Duodenal mucosa (tissue), 2 donors: ENCODE measurements at regions not wholly inside any gene's neighbourhood (a gene's known extent, or its start where the extent isn't known, plus 50 kb on each side); places are given as distances from the start of the nearest gene placed in this dataset.
"Not testable (repeated sequence)": the region's sequence is repeated elsewhere in the genome, so short reads cannot be mapped to it uniquely, and the experiment has no call there.

Experiments
- H3K27ac ChIP-seq: one replicate; pipeline ENCODE4 v1.7.0; 2013; ENCODE audit warnings: low read depth, low read length
- H3K27me3 ChIP-seq, 2 donors: one replicate each; pipeline ENCODE4 v1.7.0; 2013; ENCODE audit warnings: low read length in 2 of 2, control low read depth in 1 of 2; ENCODE audit not compliant: insufficient read depth in 2 of 2, control insufficient read depth in 1 of 2
- H3K36me3 ChIP-seq, 2 donors: one replicate each; pipeline ENCODE4 v1.7.0; 2013; ENCODE audit warnings: low read length in 2 of 2, control low read depth in 1 of 2; ENCODE audit not compliant: insufficient read depth in 2 of 2, control insufficient read depth in 1 of 2
- H3K4me1 ChIP-seq, 2 donors: one replicate each; pipeline ENCODE4 v1.7.0; 2013; ENCODE audit warnings: low read length in 2 of 2, control low read depth in 1 of 2; ENCODE audit not compliant: insufficient read depth in 2 of 2, control insufficient read depth in 1 of 2
- H3K4me3 ChIP-seq, 2 donors: one replicate each; pipeline ENCODE4 v1.7.0; 2013; ENCODE audit warnings: low read length in 2 of 2, low read depth in 1 of 2
- H3K9ac ChIP-seq, 2 donors: one replicate each; pipeline ENCODE4 v1.7.0; 2013; ENCODE audit warnings: low read length in 2 of 2, low read depth in 1 of 2
- H3K9me3 ChIP-seq, 2 donors: one replicate each; pipeline ENCODE4 v1.7.0; 2013; ENCODE audit warnings: low read length in 2 of 2, control low read depth in 1 of 2; ENCODE audit not compliant: control insufficient read depth in 1 of 2

DNA sequence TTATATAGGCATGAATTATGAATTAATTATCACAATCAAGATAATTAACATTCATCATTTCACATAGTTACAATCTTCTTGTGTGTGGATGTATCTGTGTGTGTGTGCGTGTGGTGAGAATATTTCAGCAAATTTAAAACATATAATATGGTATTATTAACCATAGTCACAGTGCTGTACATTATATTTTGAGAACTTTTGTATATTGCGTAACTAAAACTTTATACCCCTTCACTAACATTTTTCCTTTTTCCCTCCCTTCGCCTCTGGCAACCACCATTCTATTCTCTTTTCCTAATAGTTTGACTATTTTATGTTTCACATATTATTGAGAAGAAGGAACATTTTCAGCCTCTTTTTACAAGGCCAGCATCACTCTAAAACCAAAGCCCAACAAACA lies 176.8 kb downstream of the HTR1B start:
- H3K9ac ChIP-seq = no peak overlapping the region
- no peaks in the 10 kb centered on the region for H3K9me3 ChIP-seq
- no peaks in the 10 kb centered on the region for H3K27me3 ChIP-seq
- no peaks in the 10 kb centered on the region for H3K36me3 ChIP-seq
- no peaks in the 10 kb centered on the region for H3K4me1 ChIP-seq
- H3K27ac ChIP-seq = no peak overlapping the region
- no peak overlapping the region for H3K4me3 ChIP-seq

DNA sequence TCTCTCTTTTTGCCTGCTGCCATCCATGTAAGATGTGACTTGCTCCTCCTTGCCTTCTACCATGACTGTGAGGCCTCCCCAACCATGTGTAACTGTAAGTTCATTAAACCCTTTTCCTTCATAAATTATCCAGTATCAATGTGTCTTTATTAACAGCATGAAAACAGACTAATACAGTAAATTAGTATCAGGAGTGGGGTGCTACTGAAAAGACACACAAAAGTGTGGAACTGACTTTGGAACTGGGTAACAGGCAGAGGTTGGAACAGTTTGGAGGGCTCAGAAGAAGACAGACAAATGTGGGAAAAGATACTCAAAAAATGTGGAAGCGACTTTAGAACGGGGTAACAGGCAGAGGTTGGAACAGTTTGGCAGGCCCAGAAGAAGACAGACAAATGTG lies 189.4 kb downstream of the HTR1B start:
- no peaks in the 10 kb centered on the region for H3K4me1 ChIP-seq
- no peak overlapping the region for H3K9ac ChIP-seq
- H3K4me3 ChIP-seq = no peak overlapping the region
- no peaks in the 10 kb centered on the region for H3K36me3 ChIP-seq
- H3K9me3 ChIP-seq = peaks cover 19 to 28% of the 10 kb centered on the region in 2 donors
- no peak overlapping the region for H3K27ac ChIP-seq
- H3K27me3 ChIP-seq = no peaks in the 10 kb centered on the region

DNA sequence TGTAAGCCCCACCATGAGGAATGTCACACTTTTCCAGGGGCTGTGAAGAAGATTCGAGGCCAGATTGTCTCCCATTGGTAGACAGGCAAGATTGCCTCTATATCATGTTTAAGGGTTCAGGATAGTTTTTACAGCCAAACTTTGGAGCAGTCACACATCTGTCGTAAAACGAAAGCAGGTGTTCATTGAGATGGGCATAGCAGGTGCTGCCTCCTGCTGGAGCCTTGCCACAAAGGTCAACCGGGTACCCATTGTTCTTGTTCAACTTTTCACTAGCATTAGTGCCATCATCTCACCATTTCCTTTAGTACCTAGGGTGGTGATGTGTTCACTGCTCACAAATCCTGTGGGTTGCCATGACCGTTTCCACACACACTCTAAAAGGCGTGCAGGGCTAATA lies 198.3 kb downstream of the HTR1B start:
- Histone ChIP-seq H3K27ac (no peak overlapping the region), H3K36me3 (no peaks in the 10 kb centered on the region), H3K27me3 (no peaks in the 10 kb centered on the region), H3K9me3 (peaks cover 0 to 3% of the 10 kb centered on the region in 2 donors), H3K4me3 (no peak overlapping the region), H3K4me1 (no peaks in the 10 kb centered on the region), H3K9ac (no peak overlapping the region)

DNA sequence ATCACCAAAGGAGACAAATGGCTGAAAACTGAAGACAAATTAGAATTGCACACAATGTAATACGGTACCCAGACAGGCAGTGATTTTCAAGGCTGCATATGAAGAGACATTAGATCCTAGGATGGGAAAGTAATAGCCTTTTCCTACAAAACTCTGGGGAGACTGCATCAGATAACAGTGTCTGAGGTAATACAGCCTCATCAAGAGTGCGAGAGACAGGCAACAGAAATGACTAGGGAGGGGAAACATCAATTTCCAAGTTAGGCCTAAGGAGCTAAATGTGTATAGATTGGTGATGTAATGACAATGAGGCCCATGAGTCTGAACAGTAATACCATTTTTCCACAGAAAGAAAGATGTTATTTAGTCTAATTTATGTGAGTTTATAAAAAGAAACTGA lies 200.3 kb downstream of the HTR1B start:
- Histone ChIP-seq H3K36me3 (no peaks in the 10 kb centered on the region), H3K27ac (no peak overlapping the region), H3K9me3 (peaks cover 0 to 3% of the 10 kb centered on the region in 2 donors), H3K4me3 (no peak overlapping the region), H3K9ac (no peak overlapping the region), H3K4me1 (no peaks in the 10 kb centered on the region), H3K27me3 (no peaks in the 10 kb centered on the region)

DNA sequence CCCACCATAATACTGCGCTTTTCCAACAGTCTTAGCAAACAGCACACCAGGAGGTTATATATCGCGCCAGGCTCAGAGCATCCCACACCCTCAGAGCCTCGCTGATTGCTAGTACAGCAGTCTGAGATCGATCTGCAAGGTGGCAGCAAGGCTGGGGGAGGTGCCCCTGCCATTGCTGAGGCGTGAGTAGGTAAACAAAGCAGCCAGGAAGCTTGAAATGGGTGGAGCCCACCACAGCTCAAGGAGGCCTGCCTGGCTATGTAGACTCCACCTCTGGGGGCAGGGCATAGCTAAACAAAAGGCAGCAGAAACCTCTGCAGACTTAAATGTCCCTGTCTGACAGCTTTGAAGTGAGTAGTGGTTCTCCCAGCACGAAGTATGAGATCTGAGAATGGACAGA lies 211.5 kb downstream of the HTR1B start:
- not testable (repeated sequence) for H3K9ac ChIP-seq, H3K4me3 ChIP-seq, H3K27me3 ChIP-seq, H3K4me1 ChIP-seq, H3K9me3 ChIP-seq, H3K36me3 ChIP-seq, H3K27ac ChIP-seq

DNA sequence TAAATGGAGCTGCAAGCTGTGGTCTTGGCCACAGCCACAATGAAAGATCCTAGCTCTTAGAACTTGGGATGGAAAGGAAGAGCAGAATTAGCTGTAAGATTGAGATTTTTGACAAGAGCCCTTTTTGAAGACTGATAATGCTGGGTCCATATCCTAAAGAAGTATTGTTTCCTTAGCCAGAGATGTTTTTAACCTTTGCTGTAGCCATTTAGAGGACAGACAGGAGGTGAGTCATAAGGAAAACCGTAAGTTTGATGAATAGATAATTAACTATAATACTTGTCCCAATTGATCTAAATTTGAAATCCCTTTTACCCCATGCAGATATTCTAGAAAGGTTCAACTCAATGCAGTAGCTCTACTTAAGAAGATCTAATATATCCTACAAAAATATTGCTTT lies 213.7 kb downstream of the HTR1B start:
- Histone ChIP-seq H3K4me1 (no peaks in the 10 kb centered on the region), H3K9ac (no peak overlapping the region), H3K36me3 (no peaks in the 10 kb centered on the region), H3K27me3 (no peaks in the 10 kb centered on the region), H3K9me3 (no peaks in the 10 kb centered on the region), H3K27ac (no peak overlapping the region), H3K4me3 (no peak overlapping the region)

DNA sequence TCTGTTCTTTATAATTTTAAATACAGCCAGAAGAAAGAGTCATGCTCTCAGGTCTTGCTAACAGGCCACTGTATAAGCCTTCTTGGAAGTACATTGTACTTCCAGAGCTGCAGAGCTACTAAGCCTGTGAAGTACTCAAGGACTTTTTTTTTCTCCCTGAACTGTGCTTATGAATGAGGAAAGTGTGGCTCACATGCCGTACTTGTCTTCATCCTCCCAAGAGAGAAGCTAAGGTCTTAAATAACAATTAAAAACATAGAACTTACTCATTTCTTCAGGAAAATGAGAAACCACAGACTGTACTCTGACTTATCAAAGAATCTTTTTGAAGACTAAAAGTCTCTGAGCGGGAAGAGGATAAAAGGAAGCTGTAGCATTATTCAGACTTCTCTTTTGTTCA lies 218.3 kb downstream of the HTR1B start:
- Histone ChIP-seq H3K9me3 (no peaks in the 10 kb centered on the region), H3K36me3 (no peaks in the 10 kb centered on the region), H3K9ac (no peak overlapping the region), H3K27ac (no peak overlapping the region), H3K4me1 (no peaks in the 10 kb centered on the region), H3K27me3 (no peaks in the 10 kb centered on the region), H3K4me3 (no peak overlapping the region)

DNA sequence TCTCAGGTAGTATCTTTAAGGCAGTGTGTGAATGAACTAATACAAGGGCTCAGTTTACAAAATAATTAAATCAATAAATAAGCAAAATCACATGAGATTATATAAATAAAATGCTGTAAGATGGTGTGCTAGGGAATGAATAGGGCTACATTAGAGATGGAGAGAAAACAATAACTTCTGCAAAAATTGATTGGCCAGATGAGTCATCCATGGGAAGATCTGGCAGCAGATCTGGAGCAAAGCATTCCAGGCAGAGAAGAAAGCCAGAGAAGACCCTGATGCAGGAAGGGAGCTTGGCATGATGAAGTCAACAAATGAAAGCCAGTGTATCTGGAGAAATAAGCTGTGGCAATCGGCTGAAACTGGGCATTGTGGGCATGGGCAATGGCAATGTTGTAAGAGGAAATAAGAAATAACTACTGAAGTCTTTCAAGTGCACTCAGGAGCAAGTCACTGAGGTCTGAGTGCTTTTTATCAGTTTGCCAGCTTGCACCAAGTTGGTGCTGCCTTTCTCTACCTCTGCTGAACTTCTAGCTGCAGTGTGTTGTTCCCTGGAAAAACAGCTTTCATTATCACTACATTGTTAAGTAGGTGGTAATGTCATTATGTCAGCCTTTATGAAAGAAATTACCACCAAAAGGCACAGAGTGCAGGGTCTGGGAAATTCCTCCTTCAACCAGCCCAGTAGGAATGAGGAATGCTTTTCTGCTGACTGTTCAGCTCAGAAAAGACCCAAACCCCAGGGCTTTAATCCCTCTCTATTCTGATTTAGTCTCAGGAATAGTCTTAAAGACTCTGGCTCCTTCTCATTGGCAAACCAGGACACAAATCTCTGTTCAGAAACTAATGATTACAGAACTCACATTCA lies 231.6 kb downstream of the HTR1B start:
- Histone ChIP-seq H3K4me3 (no peak overlapping the region), H3K27me3 (no peaks in the 10 kb centered on the region), H3K36me3 (no peaks in the 10 kb centered on the region), H3K9ac (no peak overlapping the region), H3K4me1 (no peaks in the 10 kb centered on the region), H3K9me3 (no peaks in the 10 kb centered on the region), H3K27ac (no peak overlapping the region)

DNA sequence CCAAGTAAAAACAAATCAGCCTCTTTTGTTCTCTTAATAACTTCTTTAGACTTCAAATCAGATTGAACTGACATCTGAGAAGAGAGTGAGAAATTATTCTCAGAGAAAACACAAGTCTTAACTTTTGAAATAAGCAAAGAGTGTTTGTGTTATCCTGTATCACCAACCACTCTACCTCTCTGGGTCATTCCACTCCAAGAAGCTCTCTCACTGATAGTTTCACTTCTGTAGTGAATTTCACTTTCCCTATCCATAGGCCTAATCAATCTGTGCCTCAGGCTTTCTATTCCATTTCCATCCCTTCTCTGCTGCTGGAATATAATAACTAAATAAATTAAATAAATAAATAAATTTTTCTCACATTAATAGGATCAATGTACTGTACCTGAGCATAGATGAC lies 235.0 kb downstream of the HTR1B start:
- Histone ChIP-seq H3K4me3 (no peak overlapping the region), H3K27me3 (no peaks in the 10 kb centered on the region), H3K4me1 (no peaks in the 10 kb centered on the region), H3K9me3 (no peaks in the 10 kb centered on the region), H3K36me3 (no peaks in the 10 kb centered on the region), H3K27ac (no peak overlapping the region), H3K9ac (no peak overlapping the region)

DNA sequence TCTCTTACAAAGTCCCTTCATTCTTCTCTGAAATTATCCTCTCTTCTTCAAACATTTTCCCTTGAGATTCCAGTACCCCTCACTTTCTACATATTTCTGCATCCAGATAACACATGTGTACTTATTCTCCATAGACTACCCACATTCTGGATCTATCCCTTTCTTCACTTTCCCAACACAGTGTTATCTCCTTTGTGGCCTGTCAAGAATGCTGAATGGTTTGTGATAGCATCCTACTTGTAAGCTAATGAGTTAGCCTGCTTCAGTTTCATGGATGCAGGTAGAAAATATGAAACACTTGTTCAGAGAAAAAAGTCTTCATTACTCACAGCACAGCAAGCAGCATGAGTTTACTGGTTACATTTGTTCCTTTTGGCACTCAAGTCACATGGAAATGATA lies 245.4 kb downstream of the HTR1B start:
- Histone ChIP-seq H3K4me1 (no peaks in the 10 kb centered on the region), H3K27ac (no peak overlapping the region), H3K9ac (no peak overlapping the region), H3K36me3 (no peaks in the 10 kb centered on the region), H3K4me3 (no peak overlapping the region), H3K9me3 (peaks cover 0 to 6% of the 10 kb centered on the region in 2 donors), H3K27me3 (no peaks in the 10 kb centered on the region)
